SK-N-MC (cell line): ENCODE measurements at regions not wholly inside any gene's neighbourhood (a gene's known extent, or its start where the extent isn't known, plus 50 kb on each side); places are given as distances from the start of the nearest gene placed in this dataset.

Source experiments
- EZH2 ChIP-seq: fragments of 200-600 bp; sonication (generic); IDR thresholded peaks from one replicate; pipeline ENCODE4 v1.6.1; 2017; ENCODE audit warnings: antibody characterized with exemption
- FOXP2 ChIP-seq: optimal IDR thresholded peaks from 2 replicates; pipeline ENCODE3; 2011; ENCODE audit warnings: mild to moderate bottlenecking, moderate library complexity; ENCODE audit not compliant: insufficient read depth; ENCODE audit errors: extremely low read length, control extremely low read depth
- POLR2AphosphoS5 ChIP-seq: IDR thresholded peaks from 2 replicates; pipeline ENCODE4 v1.6.1; 2012; ENCODE audit warnings: mild to moderate bottlenecking, low read depth, low read length, borderline replicate concordance

GRCh38 chr5:62077387-62077786 is 228.6 kb upstream of the KIF2A start:
- TF ChIP-seq POLR2AphosphoS5: no peak
- no peak for TF ChIP-seq EZH2
- TF ChIP-seq FOXP2: no peak
